HCT116 (cell line): ENCODE measurements at regions not wholly inside any gene's neighbourhood (a gene's known extent, or its start where the extent isn't known, plus 50 kb on each side); places are given as distances from the start of the nearest gene placed in this dataset.

Experiments
- CBX3 ChIP-seq: IDR thresholded peaks from 2 replicates; pipeline ENCODE4 v1.6.1; 2012; ENCODE audit warnings: low read depth
- CEBPB ChIP-seq: IDR thresholded peaks from 2 replicates; pipeline ENCODE4 v1.6.1; 2012; ENCODE audit warnings: low read depth
- CTCF ChIP-seq, 3 experiments: fragments of 200-600 bp in 1 of 3; sonication (generic) in 1 of 3; IDR thresholded peaks in 2 of 3; conservative IDR thresholded peaks in 1 of 3; 2 replicates each; pipeline ENCODE4 v1.5.1; 2012 to 2017; ENCODE audit warnings: low read depth in 2 of 3, low read length in 2 of 3, antibody characterized with exemption in 1 of 3, borderline replicate concordance in 1 of 3, control low read depth in 1 of 3, mild to moderate bottlenecking in 1 of 3, mixed read lengths in 1 of 3, mixed run types in 1 of 3, moderate library complexity in 1 of 3; ENCODE audit not compliant: insufficient read depth in 1 of 3
- EZH2 ChIP-seq: fragments of 200-600 bp; sonication (generic); IDR thresholded peaks from 2 replicates; pipeline ENCODE4 v1.6.1; 2017; ENCODE audit warnings: antibody characterized with exemption, mixed run types
- EZH2phosphoT487 ChIP-seq: fragments of 200-600 bp; IDR thresholded peaks from 2 replicates; pipeline ENCODE4 v1.6.1; 2018; ENCODE audit warnings: antibody characterized with exemption, borderline replicate concordance
- FOSL1 ChIP-seq: IDR thresholded peaks from 2 replicates; pipeline ENCODE4 v1.6.1; 2012; ENCODE audit warnings: low read depth
- MAX ChIP-seq: IDR thresholded peaks from 2 replicates; pipeline ENCODE4 v1.6.1; 2012
- POLR2A ChIP-seq: IDR thresholded peaks from 2 replicates; pipeline ENCODE4 v1.7.0; 2011; ENCODE audit warnings: borderline replicate concordance; ENCODE audit not compliant: insufficient read depth, insufficient read length; ENCODE audit errors: extremely low read depth
- POLR2AphosphoS5 ChIP-seq: IDR thresholded peaks from 2 replicates; pipeline ENCODE4 v1.6.1; 2011; ENCODE audit warnings: mild to moderate bottlenecking, low read depth, low read length, moderate library complexity
- RAD21 ChIP-seq: IDR thresholded peaks from 2 replicates; pipeline ENCODE4 v1.6.1; 2012; ENCODE audit warnings: low read depth, mild to moderate bottlenecking
- REST ChIP-seq: IDR thresholded peaks from 2 replicates; pipeline ENCODE4 v1.6.1; 2012; ENCODE audit warnings: low read depth
- SRF ChIP-seq: IDR thresholded peaks from 2 replicates; pipeline ENCODE4 v1.6.1; 2012; ENCODE audit warnings: low read depth
- TCF7L2 ChIP-seq: IDR thresholded peaks from 2 replicates; pipeline ENCODE4 v1.7.0; 2011; ENCODE audit warnings: borderline replicate concordance, inconsistent platforms; ENCODE audit not compliant: insufficient read depth, insufficient read length; ENCODE audit errors: extremely low read depth
- ZFX ChIP-seq: fragments of 450-650 bp; IDR thresholded peaks from 2 replicates; pipeline ENCODE4 v1.6.1; 2017

GRCh38 chr17:13885550-13885949 lies 183.8 kb upstream of the COX10 start:
- TF ChIP-seq POLR2AphosphoS5 (no peak), EZH2 (no peak), CEBPB (no peak), CTCF (IDR thresholded peaks at IDR 0.05 in 2 of 3, conservative IDR thresholded peaks at IDR 0.05 in 1 of 3; ENCODE audit: borderline replicate concordance in 1 of 3, insufficient read depth in 1 of 3, low read depth in 2 of 3, low read length in 2 of 3) (no peak), ZFX (no peak), EZH2phosphoT487 (no peak), CBX3 (no peak), SRF (no peak), POLR2A (no peak), MAX (no peak), FOSL1 (no peak), RAD21 (no peak), REST (no peak), TCF7L2 (no peak)
